ENCODE measurements at regions not wholly inside any gene's neighbourhood (a gene's known extent, or its start where the extent isn't known, plus 50 kb on each side); places are given as distances from the start of the nearest gene placed in this dataset.

- TF ChIP-seq JUN (IDR thresholded peaks at IDR 0.05; ENCODE audit: low read depth, low read length) (no peak), CBX5 (IDR thresholded peaks at IDR 0.05; ENCODE audit: low read depth, low read length) (no peak), YY1 (IDR thresholded peaks at IDR 0.05; ENCODE audit: low read depth, low read length) (no peak), ASH2L (IDR thresholded peaks at IDR 0.05; ENCODE audit: low read length) (no peak), TAF1 (IDR thresholded peaks at IDR 0.05; ENCODE audit: low read depth, low read length) (no peak), RNF2 (IDR thresholded peaks at IDR 0.05; ENCODE audit: borderline replicate concordance, low read depth, low read length, missing control alignments, poor library complexity, severe bottlenecking) (no peak), NANOG (IDR thresholded peaks at IDR 0.05; ENCODE audit: insufficient read depth, low read depth, low read length, poor library complexity, severe bottlenecking) (no peak), BRCA1 (IDR thresholded peaks at IDR 0.05; ENCODE audit: low read depth, low read length) (no peak), FOSL1 (IDR thresholded peaks at IDR 0.05; ENCODE audit: insufficient read depth, low read depth, low read length) (no peak), CBX8 (IDR thresholded peaks at IDR 0.05; ENCODE audit: borderline replicate concordance, low read depth, low read length) (no peak), KDM1A (IDR thresholded peaks at IDR 0.05; ENCODE audit: borderline replicate concordance, low read length) (no peak)
Measured at GRCh38 chr13:100946588-100946987, 272.0 kb upstream of the TMTC4 start (continued).
